ENCODE measurements at regions not wholly inside any gene's neighbourhood (a gene's known extent, or its start where the extent isn't known, plus 50 kb on each side); places are given as distances from the start of the nearest gene placed in this dataset.

GRCh38 chr12:127717278-127717677 lies 549.7 kb upstream of the TMEM132C start:
- peak; percentile 30 for DNase-seq (ENCODE audit: low read depth)

GRCh38 chr12:127720334-127720733 lies 546.6 kb upstream of the TMEM132C start:
- no peak for DNase-seq (ENCODE audit: low read depth)

- DNase-seq (ENCODE audit: low read depth), result no peak
Observed at GRCh38 chr12:127722611-127723010, 544.4 kb upstream of the TMEM132C start.

- DNase-seq (ENCODE audit: low read depth), result no peak
Observed at GRCh38 chr12:127723251-127723650, 543.7 kb upstream of the TMEM132C start.

GRCh38 chr12:127726671-127727315 lies 540.2 kb upstream of the TMEM132C start:
- DNase-seq (ENCODE audit: low read depth), result no peak

- peak; percentile 40 for DNase-seq (ENCODE audit: low read depth)
Observed at GRCh38 chr12:127728285-127728684, 538.7 kb upstream of the TMEM132C start.

GRCh38 chr12:127728729-127729128 lies 538.2 kb upstream of the TMEM132C start:
- no peak for DNase-seq (ENCODE audit: low read depth)

- peak; percentile 86 for DNase-seq (ENCODE audit: low read depth)
Observed at GRCh38 chr12:127729381-127729780, 537.6 kb upstream of the TMEM132C start.

- no peak for DNase-seq (ENCODE audit: low read depth)
Observed at GRCh38 chr12:127731657-127732056, 535.3 kb upstream of the TMEM132C start.

- DNase-seq (ENCODE audit: low read depth), result peak; percentile 64
Observed at GRCh38 chr12:127742231-127742630, 524.7 kb upstream of the TMEM132C start.

- no peak for DNase-seq (ENCODE audit: low read depth)
Observed at GRCh38 chr12:127745469-127746212, 521.3 kb upstream of the TMEM132C start.

- peak; percentile 31 for DNase-seq (ENCODE audit: low read depth)
Observed at GRCh38 chr12:127749416-127749815, 517.6 kb upstream of the TMEM132C start.

- DNase-seq (ENCODE audit: low read depth), result peak; percentile 33
Observed at GRCh38 chr12:127750076-127750840, 516.7 kb upstream of the TMEM132C start.

GRCh38 chr12:127752802-127753201 lies 514.2 kb upstream of the TMEM132C start:
- DNase-seq (ENCODE audit: low read depth), result no peak

GRCh38 chr12:127760357-127760756 lies 506.6 kb upstream of the TMEM132C start:
- no peak for DNase-seq (ENCODE audit: low read depth)

GRCh38 chr12:127760996-127761395 lies 506.0 kb upstream of the TMEM132C start:
- no peak for DNase-seq (ENCODE audit: low read depth)

GRCh38 chr12:127761880-127762279 lies 505.1 kb upstream of the TMEM132C start:
- no peak for DNase-seq (ENCODE audit: low read depth)

- no peak for DNase-seq (ENCODE audit: low read depth)
Observed at GRCh38 chr12:127767656-127768055, 499.3 kb upstream of the TMEM132C start.

- peak; percentile 43 for DNase-seq (ENCODE audit: low read depth)
Observed at GRCh38 chr12:127770118-127770517, 496.9 kb upstream of the TMEM132C start.

- DNase-seq (ENCODE audit: low read depth), result no peak
Observed at GRCh38 chr12:127771546-127771945, 495.4 kb upstream of the TMEM132C start.

GRCh38 chr12:127773520-127773919 lies 493.4 kb upstream of the TMEM132C start:
- DNase-seq (ENCODE audit: low read depth), result peak; percentile 48

- DNase-seq (ENCODE audit: low read depth), result peak; percentile 9
Observed at GRCh38 chr12:127774828-127775227, 492.1 kb upstream of the TMEM132C start.
